ENCODE measurements at regions not wholly inside any gene's neighbourhood (a gene's known extent, or its start where the extent isn't known, plus 50 kb on each side); places are given as distances from the start of the nearest gene placed in this dataset.
"Not testable (repeated sequence)": the region's sequence is repeated elsewhere in the genome, so short reads cannot be mapped to it uniquely, and the experiment has no call there.

DNA sequence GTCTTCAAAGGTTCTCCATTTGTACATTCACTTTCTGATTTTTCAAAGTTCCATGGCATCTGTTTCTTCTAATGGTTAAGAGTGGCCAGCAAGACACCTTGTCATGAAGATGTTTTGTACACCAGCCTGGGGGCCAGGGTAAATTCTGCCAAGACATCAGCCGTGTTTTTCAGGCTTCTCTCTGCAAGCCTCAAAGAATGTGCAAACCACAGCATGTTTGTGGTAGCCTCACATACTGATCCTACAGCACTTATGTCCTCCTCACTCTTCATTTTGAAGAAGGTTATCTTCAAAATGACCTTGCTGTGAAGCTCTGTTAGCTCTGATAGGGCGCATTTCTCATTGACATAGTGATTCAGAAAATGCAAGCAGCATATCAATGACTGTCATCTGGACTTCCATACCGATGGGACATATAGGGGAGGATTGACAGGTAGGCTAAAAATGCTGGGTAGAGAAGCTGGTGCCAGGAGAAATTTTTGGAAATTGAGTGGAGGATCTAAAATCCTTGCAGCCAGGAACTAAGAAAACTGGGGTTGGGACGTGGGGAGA is 59.3 kb upstream of the SPTLC3 start:
- H3K4me1 Mint-ChIP-seq, result no peaks in the 10 kb centered on the region
- intact Hi-C loops (cut with micrococcal nuclease), result no loop called here
- no peak for DNase-seq
- peaks cover 0 to 3% (median 0%) of the 10 kb centered on the region in 3 donors for H3K27me3 Mint-ChIP-seq (ENCODE audit: low read depth in 3 of 3)
- TF ChIP-seq, protein P1, sequence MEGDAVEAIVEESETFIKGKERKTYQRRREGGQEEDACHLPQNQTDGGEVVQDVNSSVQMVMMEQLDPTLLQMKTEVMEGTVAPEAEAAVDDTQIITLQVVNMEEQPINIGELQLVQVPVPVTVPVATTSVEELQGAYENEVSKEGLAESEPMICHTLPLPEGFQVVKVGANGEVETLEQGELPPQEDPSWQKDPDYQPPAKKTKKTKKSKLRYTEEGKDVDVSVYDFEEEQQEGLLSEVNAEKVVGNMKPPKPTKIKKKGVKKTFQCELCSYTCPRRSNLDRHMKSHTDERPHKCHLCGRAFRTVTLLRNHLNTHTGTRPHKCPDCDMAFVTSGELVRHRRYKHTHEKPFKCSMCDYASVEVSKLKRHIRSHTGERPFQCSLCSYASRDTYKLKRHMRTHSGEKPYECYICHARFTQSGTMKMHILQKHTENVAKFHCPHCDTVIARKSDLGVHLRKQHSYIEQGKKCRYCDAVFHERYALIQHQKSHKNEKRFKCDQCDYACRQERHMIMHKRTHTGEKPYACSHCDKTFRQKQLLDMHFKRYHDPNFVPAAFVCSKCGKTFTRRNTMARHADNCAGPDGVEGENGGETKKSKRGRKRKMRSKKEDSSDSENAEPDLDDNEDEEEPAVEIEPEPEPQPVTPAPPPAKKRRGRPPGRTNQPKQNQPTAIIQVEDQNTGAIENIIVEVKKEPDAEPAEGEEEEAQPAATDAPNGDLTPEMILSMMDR (IDR thresholded peaks at IDR 0.05), result no peak
- Histone ChIP-seq H3K36me3 (replicated peaks in 1 of 2; ENCODE audit: control insufficient read depth in 1 of 2, insufficient read depth in 2 of 2, low read length in 2 of 2) (no peaks in the 10 kb centered on the region), H3K27me3 (ENCODE audit: control insufficient read depth in 2 of 2, insufficient read depth in 2 of 2, low read length in 2 of 2) (no peaks in the 10 kb centered on the region), H3K4me1 (ENCODE audit: control insufficient read depth in 1 of 2, insufficient read depth in 2 of 2, low read length in 2 of 2) (no peaks in the 10 kb centered on the region), H3K79me2 (ENCODE audit: insufficient read depth, low read length) (no peaks in the 10 kb centered on the region), H3K9me3 (replicated peaks in 1 of 2; ENCODE audit: control insufficient read depth in 1 of 2, insufficient read depth in 1 of 2, low read length in 2 of 2) (no peaks in the 10 kb centered on the region), H3K4me3 (replicated peaks in 1 of 3; ENCODE audit: low read depth in 2 of 3, low read length in 3 of 3) (no peak overlapping the region), H3K9ac (ENCODE audit: insufficient read depth, low read length, poor library complexity, severe bottlenecking) (no peak overlapping the region), H3K27ac (ENCODE audit: low read depth in 1 of 2, low read length in 2 of 2) (no peak overlapping the region), H3K4me2 (replicated peaks; ENCODE audit: extremely low read depth, low read length, poor library complexity, severe bottlenecking) (no peak overlapping the region), H2AFZ (ENCODE audit: insufficient read depth, low read depth, low read length, poor library complexity, severe bottlenecking) (no peak overlapping the region), H4K20me1 (ENCODE audit: insufficient read depth, low read length) (no peaks in the 10 kb centered on the region)
- no peak overlapping the region for H3K4me3 Mint-ChIP-seq
- no peaks in the 10 kb centered on the region for H3K36me3 Mint-ChIP-seq
- H3K9me3 Mint-ChIP-seq, result no peaks in the 10 kb centered on the region
- 90% methylated on average over 4 of the region's 4 CpGs for WGBS (ENCODE audit: insufficient coverage)
- no peak overlapping the region for H3K27ac Mint-ChIP-seq

DNA sequence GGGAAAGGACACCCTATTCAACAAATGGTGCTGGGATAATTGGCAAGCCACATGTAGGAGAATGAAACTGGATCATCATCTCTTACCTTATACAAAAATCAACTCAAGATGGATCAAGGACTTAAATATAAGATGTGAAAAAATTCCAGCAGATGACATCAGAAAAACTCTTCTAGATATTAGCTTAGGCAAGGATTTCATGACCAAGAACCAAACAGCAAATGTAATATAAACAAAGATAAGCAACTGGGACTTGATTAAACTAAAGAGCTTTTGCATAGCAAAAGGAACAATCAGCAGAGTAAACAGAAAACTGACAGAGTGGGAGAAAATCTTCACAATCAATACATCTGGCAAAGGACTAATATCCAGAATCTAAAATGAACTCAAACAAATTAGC is 54.5 kb upstream of the SPTLC3 start:
- H3K36me3 ChIP-seq (replicated peaks in 1 of 2; ENCODE audit: control insufficient read depth in 1 of 2, insufficient read depth in 2 of 2, low read length in 2 of 2); H3K4me3 ChIP-seq (replicated peaks in 1 of 3; ENCODE audit: low read depth in 2 of 3, low read length in 3 of 3); DNase-seq; H3K9me3 ChIP-seq (replicated peaks in 1 of 2; ENCODE audit: control insufficient read depth in 1 of 2, insufficient read depth in 1 of 2, low read length in 2 of 2); H3K9me3 Mint-ChIP-seq; H3K4me2 ChIP-seq (replicated peaks; ENCODE audit: extremely low read depth, low read length, poor library complexity, severe bottlenecking); H3K27ac ChIP-seq (ENCODE audit: low read depth in 1 of 2, low read length in 2 of 2); H4K20me1 ChIP-seq (ENCODE audit: insufficient read depth, low read length); H3K4me3 Mint-ChIP-seq; H3K4me1 ChIP-seq (ENCODE audit: control insufficient read depth in 1 of 2, insufficient read depth in 2 of 2, low read length in 2 of 2); H3K36me3 Mint-ChIP-seq; H3K4me1 Mint-ChIP-seq; H3K27me3 ChIP-seq (ENCODE audit: control insufficient read depth in 2 of 2, insufficient read depth in 2 of 2, low read length in 2 of 2); H3K27me3 Mint-ChIP-seq (ENCODE audit: low read depth in 3 of 3); H3K79me2 ChIP-seq (ENCODE audit: insufficient read depth, low read length); intact Hi-C loops (cut with micrococcal nuclease); H3K9ac ChIP-seq (ENCODE audit: insufficient read depth, low read length, poor library complexity, severe bottlenecking); H3K27ac Mint-ChIP-seq; H2AFZ ChIP-seq (ENCODE audit: insufficient read depth, low read depth, low read length, poor library complexity, severe bottlenecking): not testable (repeated sequence)

Data from CD14-positive monocyte (primary cell).